Panc1 (cell line): ENCODE measurements at regions not wholly inside any gene's neighbourhood (a gene's known extent, or its start where the extent isn't known, plus 50 kb on each side); places are given as distances from the start of the nearest gene placed in this dataset.

Experiments used
- ATAC-seq: fragments of 200-7000 bp; cut with Tn5 transposase; 2 replicates; pipeline ENCODE4 v1.9.1; 2020; ENCODE audit warnings: mild to moderate bottlenecking, moderate library complexity
- BruUV-seq: library from RNA; stranded (reverse); fragments of 400-500 nt; replicated peaks from 2 replicates; lab custom pipeline; 2021; lab: Mats Ljungman, UMichigan
- CTCF ChIA-PET: fragments of 300-600 bp; sonication (Branson Sonifier 250); formaldehyde crosslinking; loops from one replicate; lab custom pipeline; 2022; ENCODE audit warnings: antibody characterized with exemption; lab: Charles Lee
- POLR2A ChIA-PET: fragments of 300-600 bp; sonication (Branson Sonifier 250); formaldehyde crosslinking; loops from one replicate; lab custom pipeline; 2022; ENCODE audit warnings: antibody characterized with exemption; lab: Charles Lee
- DNase-seq: peaks from one replicate; pipeline ENCODE4 v3.0.0-alpha.2; 2010; ENCODE audit warnings: low read depth, low spot score
- H3K27ac ChIP-seq: 2 replicates; pipeline ENCODE4 v1.5.1; 2011; ENCODE audit warnings: mild to moderate bottlenecking, low read length, inconsistent platforms
- H3K27me3 ChIP-seq: fragments of 200-500 bp; sonication (Bioruptor generic); 2 replicates; pipeline ENCODE4 v1.6.0; 2014; ENCODE audit warnings: low read length, inconsistent platforms; ENCODE audit not compliant: control insufficient read depth, insufficient read depth
- H3K36me3 ChIP-seq: fragments of 200-500 bp; sonication (Bioruptor generic); 2 replicates; pipeline ENCODE4 v1.5.1; 2014; ENCODE audit warnings: inconsistent platforms, mild to moderate bottlenecking, low read length, moderate library complexity; ENCODE audit not compliant: control insufficient read depth, insufficient read depth
- H3K4me1 ChIP-seq: 2 replicates; pipeline ENCODE4 v1.5.1; 2011; ENCODE audit warnings: inconsistent platforms, mild to moderate bottlenecking, low read length, moderate library complexity; ENCODE audit not compliant: control insufficient read depth, insufficient read depth
- H3K4me3 ChIP-seq, 2 experiments: 2 replicates each; pipeline ENCODE4 v1.5.1; 2011 to 2012; ENCODE audit warnings: low read depth in 2 of 2, low read length in 2 of 2, mild to moderate bottlenecking in 2 of 2, inconsistent platforms in 1 of 2, moderate library complexity in 1 of 2
- H3K9me3 ChIP-seq: fragments of 200-500 bp; sonication (Bioruptor generic); 2 replicates; pipeline ENCODE4 v1.5.1; 2014; ENCODE audit warnings: low read depth, mild to moderate bottlenecking, inconsistent platforms, low read length, moderate library complexity; ENCODE audit not compliant: control insufficient read depth, insufficient read depth
- CTCF ChIP-seq: fragments of 450-650 bp; IDR thresholded peaks from 2 replicates; pipeline ENCODE4 v1.5.1; 2017; ENCODE audit warnings: mild to moderate bottlenecking
- POLR2AphosphoS5 ChIP-seq: IDR thresholded peaks from 2 replicates; pipeline ENCODE4 v1.6.1; 2012; ENCODE audit warnings: mild to moderate bottlenecking, low read depth, low read length, moderate library complexity
- REST ChIP-seq, 2 experiments: IDR thresholded peaks; 2 replicates each; pipeline ENCODE4 v1.6.1; 2011 to 2012; ENCODE audit warnings: low read depth in 2 of 2, control low read depth in 1 of 2, low read length in 1 of 2, mild to moderate bottlenecking in 1 of 2, moderate library complexity in 1 of 2; ENCODE audit not compliant: insufficient read depth in 1 of 2
- SIN3A ChIP-seq: IDR thresholded peaks from 2 replicates; pipeline ENCODE4 v1.6.1; 2012; ENCODE audit warnings: low read depth, mild to moderate bottlenecking, low read length, moderate library complexity, borderline replicate concordance; ENCODE audit not compliant: insufficient read depth
- TCF7L2 ChIP-seq: IDR thresholded peaks from 2 replicates; pipeline ENCODE4 v1.6.1; 2011; ENCODE audit warnings: mild to moderate bottlenecking, low read depth, low read length, inconsistent platforms
- in situ Hi-C: cut with HindIII; loops from 2 replicates; pipeline ENCODE4 v1.10.0; 2016; ENCODE audit warnings: low sequenced_read_pairs, low pct_unique_long_range_greater_than_20kb
- intact Hi-C: fragments of 100-400 bp; cut with micrococcal nuclease; formaldehyde crosslinking; loops from one replicate; pipeline ENCODE4 v1.10.0; 2022; ENCODE audit not compliant: unreplicated experiment

DNA sequence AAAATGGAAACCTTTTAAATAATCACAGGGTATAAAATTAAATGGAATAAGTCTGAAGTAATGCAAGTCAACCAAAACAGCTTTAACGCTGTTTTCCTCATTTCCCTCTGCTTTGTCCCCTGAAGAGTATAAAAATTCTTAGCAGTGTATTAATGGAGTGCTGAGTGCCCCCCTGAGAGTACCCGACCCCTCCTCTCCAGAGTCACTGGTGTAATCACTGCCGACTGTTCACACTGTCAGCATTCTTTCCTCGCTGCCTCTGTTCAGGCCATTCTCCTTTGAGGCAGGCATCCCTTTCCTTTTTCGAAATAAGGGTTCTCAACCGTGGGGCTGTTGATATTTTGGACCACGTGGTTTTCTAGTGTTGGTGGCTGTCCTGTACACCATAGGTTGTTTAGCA lies 146.9 kb upstream of the SLC10A2 start:
- no peak for DNase-seq
- H3K36me3 ChIP-seq = no peaks in the 10 kb centered on the region
- intact Hi-C loops = no loop called here
- no peaks in the 10 kb centered on the region for H3K4me1 ChIP-seq
- ChIA-PET CTCF (no interaction called here), POLR2A (no interaction called here)
- no peak for ATAC-seq
- H3K27me3 ChIP-seq = no peaks in the 10 kb centered on the region
- no peak overlapping the region for H3K4me3 ChIP-seq
- H3K27ac ChIP-seq = no peak overlapping the region
- in situ Hi-C loops = no loop called here
- no TSS peak for BruUV-seq
- TF ChIP-seq REST (IDR thresholded peaks at IDR 0.05; ENCODE audit: insufficient read depth in 1 of 2, low read depth in 2 of 2, low read length in 1 of 2) = no peak
- no peak for TF ChIP-seq POLR2AphosphoS5
- TF ChIP-seq TCF7L2 = no peak
- TF ChIP-seq CTCF = no peak
- TF ChIP-seq SIN3A = no peak
- no peaks in the 10 kb centered on the region for H3K9me3 ChIP-seq

DNA sequence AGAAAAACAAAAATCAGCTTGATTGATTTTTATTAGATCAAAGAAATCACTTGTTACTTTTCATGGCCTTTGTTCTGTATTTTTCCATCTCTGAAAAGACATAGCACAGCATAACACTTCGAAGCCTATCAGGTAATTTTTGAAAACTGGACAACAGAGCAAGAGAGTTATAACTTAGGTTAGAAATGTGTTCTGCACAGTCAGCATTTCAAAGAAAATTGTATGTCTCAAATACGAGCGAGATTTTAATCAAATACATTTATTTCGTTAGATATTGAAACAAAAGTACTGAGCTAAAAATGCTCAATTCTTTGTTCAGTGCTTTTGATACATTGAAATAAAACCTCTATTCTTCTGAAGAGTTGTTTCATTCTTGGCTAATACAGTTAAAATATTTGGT lies 144.1 kb upstream of the SLC10A2 start:
- CTCF ChIA-PET = no interaction called here

More for the DNA sequence above, 144.1 kb upstream of the SLC10A2 start:
- ATAC-seq (no peak), DNase-seq (no peak)
- in situ Hi-C loops (no loop called here), intact Hi-C loops (no loop called here)
- no peak overlapping the region for H3K27ac ChIP-seq
- no peak overlapping the region for H3K4me3 ChIP-seq
- BruUV-seq = no TSS peak
- POLR2A ChIA-PET = no interaction called here
- no peaks in the 10 kb centered on the region for H3K9me3 ChIP-seq
- no peaks in the 10 kb centered on the region for H3K4me1 ChIP-seq
- H3K36me3 ChIP-seq = no peaks in the 10 kb centered on the region
- TF ChIP-seq SIN3A (no peak), TCF7L2 (no peak), POLR2AphosphoS5 (no peak), CTCF (no peak), REST (IDR thresholded peaks at IDR 0.05; ENCODE audit: insufficient read depth in 1 of 2, low read depth in 2 of 2, low read length in 1 of 2) (no peak)
- no peaks in the 10 kb centered on the region for H3K27me3 ChIP-seq
